ENCODE measurements at regions not wholly inside any gene's neighbourhood (a gene's known extent, or its start where the extent isn't known, plus 50 kb on each side); places are given as distances from the start of the nearest gene placed in this dataset.

- H3K23me2 ChIP-seq (ENCODE audit: insufficient read length, low read depth, low read length, poor library complexity, severe bottlenecking), result no peaks in the 10 kb centered on the region
- no peak overlapping the region for H2BK20ac ChIP-seq (ENCODE audit: low read depth, low read length, poor library complexity, severe bottlenecking)
- no peak overlapping the region for H2AFZ ChIP-seq (ENCODE audit: low read length)
- no peak overlapping the region for H3K56ac ChIP-seq (ENCODE audit: insufficient read length, low read depth, low read length)
- Mint-ChIP-seq H3K36me3 (ENCODE audit: insufficient read depth in 1 of 3, low read depth in 3 of 3) (no peaks in the 10 kb centered on the region), H3K4me3 (no peak overlapping the region), H3K9me3 (no peaks in the 10 kb centered on the region; a peak in 1 of 5 replicates), H3K27me3 (ENCODE audit: low read depth) (no peaks in the 10 kb centered on the region; the same call in 1 of the 2 replicates), H3K4me1 (peaks cover 0 to 2% of the 10 kb centered on the region in 2 experiments; a peak in 1 of 4 replicates), H3K27ac (no peak overlapping the region)
- H3K4me2 ChIP-seq (ENCODE audit: insufficient read depth, insufficient read length, low read length), result no peak overlapping the region
- H3K23ac ChIP-seq (ENCODE audit: insufficient read length, low read depth, low read length), result no peak overlapping the region
- no peak overlapping the region for H2BK15ac ChIP-seq (ENCODE audit: low read depth, low read length)
- DNase-seq, result no peak
- no peaks in the 10 kb centered on the region for H3K4me1 ChIP-seq (ENCODE audit: insufficient read depth, low read length)
- WGBS (ENCODE audit: extremely low coverage, insufficient read length, low lambda C conversion rate), result no CpG with 5 or more reads among the region's 2 CpGs
- no peaks in the 10 kb centered on the region for H3K9me3 ChIP-seq (ENCODE audit: control insufficient read depth, low read depth, low read length)
- H3K79me2 ChIP-seq (ENCODE audit: insufficient read depth, low read length), result no peaks in the 10 kb centered on the region
- no peak overlapping the region for H2BK120ac ChIP-seq (ENCODE audit: low read depth, low read length, poor library complexity, severe bottlenecking)
- no peaks in the 10 kb centered on the region for H3K27me3 ChIP-seq (ENCODE audit: insufficient read depth, low read length)
- no peak overlapping the region for H2AK5ac ChIP-seq (ENCODE audit: insufficient read length, low read length)
- H3K14ac ChIP-seq (ENCODE audit: insufficient read depth, low read length), result no peak overlapping the region
- H3K18ac ChIP-seq (ENCODE audit: insufficient read length, low read depth, low read length), result no peak overlapping the region
- H4K20me1 ChIP-seq (ENCODE audit: control insufficient read depth, insufficient read depth, insufficient read length), result no peaks in the 10 kb centered on the region
- H4K5ac ChIP-seq (ENCODE audit: insufficient read length, low read depth, low read length), result no peak overlapping the region
- no peak overlapping the region for H2BK12ac ChIP-seq (ENCODE audit: insufficient read length, low read depth, low read length)
- no peak overlapping the region for H3K27ac ChIP-seq (ENCODE audit: insufficient read length, low read depth, low read length)
- no peak for TF ChIP-seq CTCF (conservative IDR thresholded peaks at IDR 0.05)
- H4K8ac ChIP-seq (replicated peaks; ENCODE audit: insufficient read length, low read depth, low read length), result no peak overlapping the region
- no peaks in the 10 kb centered on the region for H3K79me1 ChIP-seq (ENCODE audit: insufficient read depth, low read depth, low read length, poor library complexity, severe bottlenecking)
- no peak overlapping the region for H2BK5ac ChIP-seq (ENCODE audit: insufficient read length, low read length)
- no peak overlapping the region for H3K9ac ChIP-seq (ENCODE audit: extremely low read depth, insufficient read length, low read length)
- H3T11ph ChIP-seq (ENCODE audit: low read length), result no peak overlapping the region
- H3K4ac ChIP-seq (ENCODE audit: low read depth, low read length), result no peak overlapping the region
- no peak overlapping the region for H4K91ac ChIP-seq (ENCODE audit: insufficient read length, low read depth, low read length)
Measured at GRCh38 chr2:220337611-220338440, 710.4 kb downstream of the SLC4A3 start.
